WI38 (cell line): ENCODE measurements at regions not wholly inside any gene's neighbourhood (a gene's known extent, or its start where the extent isn't known, plus 50 kb on each side); places are given as distances from the start of the nearest gene placed in this dataset.

Source experiments
- H3K4me3 ChIP-seq: 2 replicates; pipeline ENCODE4 v1.5.1; 2011; ENCODE audit warnings: low read depth, mild to moderate bottlenecking, control low read depth, low read length
- CTCF ChIP-seq: IDR thresholded peaks from 2 replicates; pipeline ENCODE4 v1.5.1; 2012; ENCODE audit warnings: low read depth, mild to moderate bottlenecking, control low read depth, low read length

- H3K4me3 ChIP-seq = no peak overlapping the region
- TF ChIP-seq CTCF = no peak
Observed at GRCh38 chr6:74057326-74057725, 361.3 kb downstream of the CD109 start.

DNA sequence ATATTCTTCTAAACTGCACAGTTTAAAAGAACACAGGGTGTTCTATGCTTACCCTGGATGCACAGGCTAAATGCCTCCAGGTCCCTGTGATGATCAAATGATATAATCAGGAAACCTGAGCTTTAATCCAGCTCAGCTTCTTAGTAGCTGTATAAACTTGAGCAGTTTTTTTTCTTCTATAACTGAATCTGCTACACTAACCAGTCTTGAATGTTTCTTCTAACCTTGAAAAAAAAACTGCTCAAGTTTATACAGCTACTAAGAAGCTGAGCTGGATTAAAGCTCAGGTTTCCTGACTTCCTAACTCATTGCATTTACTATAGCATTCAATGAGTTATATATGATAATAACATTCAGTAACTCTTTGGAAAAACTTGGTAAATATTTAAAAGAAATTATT is 358.2 kb downstream of the CD109 start:
- no peak for TF ChIP-seq CTCF
- H3K4me3 ChIP-seq = no peak overlapping the region

- no peak for TF ChIP-seq CTCF
- H3K4me3 ChIP-seq = no peak overlapping the region
Observed at GRCh38 chr6:74050921-74051320, 354.9 kb downstream of the CD109 start.

DNA sequence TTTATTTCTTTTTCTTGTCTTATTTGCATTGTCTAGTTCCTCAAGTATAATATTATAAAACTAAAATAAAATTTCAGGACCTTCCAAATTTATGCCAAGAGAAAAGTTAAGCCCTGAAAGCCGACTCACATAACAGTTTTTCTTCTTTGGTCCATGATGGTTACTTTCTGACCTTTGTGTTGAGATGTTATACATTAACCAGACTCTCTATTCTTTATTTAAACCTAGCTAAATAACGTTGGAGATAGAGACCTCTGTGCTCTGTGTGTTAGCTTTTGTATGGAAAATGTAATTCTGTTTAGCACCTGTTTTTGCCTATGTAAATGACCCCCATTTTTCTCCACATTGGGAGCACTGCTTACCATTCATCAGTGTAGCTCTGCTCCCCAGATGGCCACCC is 352.4 kb downstream of the CD109 start:
- no peak overlapping the region for H3K4me3 ChIP-seq
- no peak for TF ChIP-seq CTCF

GRCh38 chr6:74044417-74045096 is 348.6 kb downstream of the CD109 start:
- no peak for TF ChIP-seq CTCF
- no peak overlapping the region for H3K4me3 ChIP-seq

DNA sequence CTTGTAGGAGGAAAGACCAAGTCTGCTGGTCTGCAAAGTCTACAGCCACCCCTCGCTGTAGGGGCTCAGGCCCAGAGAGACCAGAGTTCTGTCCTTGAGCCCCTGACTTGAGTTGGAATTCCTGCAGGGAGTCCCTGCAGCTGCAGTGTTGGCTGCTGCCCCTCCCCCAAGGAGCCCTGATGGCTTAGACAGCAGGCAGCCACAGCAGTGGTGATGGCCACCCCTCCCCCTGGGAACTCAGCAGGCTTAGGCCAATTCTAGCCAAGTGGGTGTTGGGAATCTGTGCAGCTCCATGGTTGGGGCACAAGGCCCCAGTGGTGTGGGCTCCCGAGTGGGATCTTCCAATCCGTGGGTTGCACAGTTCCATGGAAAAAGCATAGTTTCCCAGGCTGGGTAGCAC is 345.4 kb downstream of the CD109 start:
- TF ChIP-seq CTCF = no peak
- H3K4me3 ChIP-seq = no peak overlapping the region

DNA sequence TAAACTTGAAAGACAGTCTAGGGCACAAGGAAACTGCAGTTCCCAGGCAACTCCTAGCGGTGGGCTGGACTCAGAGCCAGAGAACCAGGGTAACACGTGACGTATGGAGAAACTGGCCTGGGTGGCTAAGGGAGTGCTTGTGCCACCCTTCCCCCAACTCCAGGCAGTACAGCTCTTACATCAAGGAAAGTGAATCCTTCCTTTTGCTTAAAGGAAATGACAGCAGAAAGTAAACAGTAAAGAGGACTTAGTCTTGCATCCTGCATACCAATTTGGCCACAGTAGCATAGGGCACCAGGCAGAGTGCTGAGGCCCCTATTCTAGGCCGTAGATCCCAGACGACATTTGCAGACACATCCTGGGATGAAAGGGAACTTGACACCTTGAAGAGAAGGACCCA is 322.8 kb downstream of the CD109 start:
- no peak overlapping the region for H3K4me3 ChIP-seq
- no peak for TF ChIP-seq CTCF
